GM12864 (cell line): ENCODE measurements at regions not wholly inside any gene's neighbourhood (a gene's known extent, or its start where the extent isn't known, plus 50 kb on each side); places are given as distances from the start of the nearest gene placed in this dataset.

Source experiments
- DNase-seq: peaks from one replicate; pipeline ENCODE4 v3.0.0-alpha.2; 2011; ENCODE audit warnings: low read depth
- H3K4me3 ChIP-seq: 2 replicates; pipeline ENCODE4 v1.5.1; 2011; ENCODE audit warnings: mild to moderate bottlenecking, low read depth, low read length, control low read depth
- TF ChIP-seq, protein P1 (sequence below): IDR thresholded peaks from 2 replicates; pipeline ENCODE4 v1.5.1; 2011; ENCODE audit warnings: low read depth, mild to moderate bottlenecking, moderate library complexity, low read length, control low read depth, inconsistent platforms; ENCODE audit errors: missing control alignments

DNA sequence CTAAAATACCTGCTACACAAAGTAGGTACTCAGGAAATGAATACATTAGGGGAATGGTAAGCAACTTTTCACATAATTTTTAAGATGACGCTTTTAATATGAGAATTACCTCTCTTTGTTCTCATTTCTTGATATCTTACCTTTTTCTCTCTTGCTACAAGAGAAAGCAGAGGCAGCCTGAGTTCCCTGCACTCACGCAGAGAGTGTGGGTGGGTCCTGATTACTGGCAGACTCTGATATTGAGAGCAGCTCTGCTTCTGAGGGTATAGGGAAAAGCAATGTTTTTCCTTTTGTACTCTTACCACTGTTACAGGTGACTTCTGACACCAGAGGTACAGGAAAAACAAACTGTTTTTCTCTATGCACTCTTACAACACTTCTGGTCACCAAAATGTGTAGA, 420.2 kb upstream of the TMTC1 start:
- TF ChIP-seq, protein P1, sequence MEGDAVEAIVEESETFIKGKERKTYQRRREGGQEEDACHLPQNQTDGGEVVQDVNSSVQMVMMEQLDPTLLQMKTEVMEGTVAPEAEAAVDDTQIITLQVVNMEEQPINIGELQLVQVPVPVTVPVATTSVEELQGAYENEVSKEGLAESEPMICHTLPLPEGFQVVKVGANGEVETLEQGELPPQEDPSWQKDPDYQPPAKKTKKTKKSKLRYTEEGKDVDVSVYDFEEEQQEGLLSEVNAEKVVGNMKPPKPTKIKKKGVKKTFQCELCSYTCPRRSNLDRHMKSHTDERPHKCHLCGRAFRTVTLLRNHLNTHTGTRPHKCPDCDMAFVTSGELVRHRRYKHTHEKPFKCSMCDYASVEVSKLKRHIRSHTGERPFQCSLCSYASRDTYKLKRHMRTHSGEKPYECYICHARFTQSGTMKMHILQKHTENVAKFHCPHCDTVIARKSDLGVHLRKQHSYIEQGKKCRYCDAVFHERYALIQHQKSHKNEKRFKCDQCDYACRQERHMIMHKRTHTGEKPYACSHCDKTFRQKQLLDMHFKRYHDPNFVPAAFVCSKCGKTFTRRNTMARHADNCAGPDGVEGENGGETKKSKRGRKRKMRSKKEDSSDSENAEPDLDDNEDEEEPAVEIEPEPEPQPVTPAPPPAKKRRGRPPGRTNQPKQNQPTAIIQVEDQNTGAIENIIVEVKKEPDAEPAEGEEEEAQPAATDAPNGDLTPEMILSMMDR, result no peak
- DNase-seq, result no peak
- H3K4me3 ChIP-seq, result no peak overlapping the region

- DNase-seq, result no peak
- no peak overlapping the region for H3K4me3 ChIP-seq
- TF ChIP-seq, protein P1, result no peak
These were observed 418.9 kb upstream of the TMTC1 start for GRCh38 chr12:30202521-30203254.

DNA sequence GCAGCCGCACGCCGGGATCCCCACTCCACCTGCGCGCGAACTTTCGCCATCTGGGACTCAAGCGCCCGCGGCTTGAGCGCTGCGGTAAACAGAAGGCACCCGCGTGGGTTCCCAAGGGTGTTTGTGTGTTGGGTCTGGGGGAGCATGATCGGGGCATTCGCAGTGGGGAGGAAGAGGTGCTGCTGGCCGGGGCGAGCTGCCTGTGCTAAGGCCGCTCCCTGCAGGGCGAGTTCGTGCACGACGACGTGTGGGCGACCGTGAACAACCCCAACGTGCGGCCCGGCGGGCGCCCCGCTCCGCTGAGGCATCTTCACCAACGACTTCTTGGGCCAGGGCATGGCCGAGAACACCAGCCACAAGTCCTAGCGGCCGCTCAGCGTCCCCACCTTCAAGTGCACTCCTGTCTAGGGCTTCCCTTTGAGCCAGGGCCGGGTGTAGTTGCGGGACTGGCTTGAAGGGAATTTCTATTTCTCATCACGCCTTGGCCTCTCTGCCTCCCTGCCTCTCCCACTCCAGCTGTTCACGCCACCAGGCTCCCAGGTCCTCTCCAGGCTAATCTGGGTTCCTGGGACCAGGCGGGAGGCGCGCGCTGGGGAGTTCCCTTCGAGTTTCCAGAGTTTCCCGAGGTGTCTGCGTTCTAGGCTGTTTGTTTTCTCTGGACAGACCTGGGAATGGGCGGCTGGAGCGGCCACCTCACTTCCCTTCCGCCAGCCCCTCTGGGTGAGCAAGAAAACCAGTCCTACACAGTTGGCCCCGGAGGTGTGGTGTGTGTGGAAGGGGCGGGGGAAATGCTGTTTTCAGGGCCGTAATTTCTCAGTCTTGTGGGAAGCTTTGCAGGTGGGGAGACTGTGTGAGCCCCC, 417.8 kb upstream of the TMTC1 start:
- TF ChIP-seq, protein P1, result no peak
- no peak for DNase-seq
- no peak overlapping the region for H3K4me3 ChIP-seq

- DNase-seq, result no peak
- TF ChIP-seq, protein P1, result no peak
- H3K4me3 ChIP-seq, result no peak overlapping the region
These were observed 417.1 kb upstream of the TMTC1 start for GRCh38 chr12:30200864-30201263.

GRCh38 chr12:30197392-30198057, 413.8 kb upstream of the TMTC1 start:
- TF ChIP-seq, protein P1, result no peak
- no peak for DNase-seq
- H3K4me3 ChIP-seq, result no peak overlapping the region

- H3K4me3 ChIP-seq, result no peak overlapping the region
- DNase-seq, result no peak
These were observed 408.1 kb upstream of the TMTC1 start for GRCh38 chr12:30191696-30192455.

More at GRCh38 chr12:30191696-30192455, 408.1 kb upstream of the TMTC1 start:
- TF ChIP-seq, protein P1, result no peak
